Right atrium auricular region (tissue), 2 donors: ENCODE measurements at regions not wholly inside any gene's neighbourhood (a gene's known extent, or its start where the extent isn't known, plus 50 kb on each side); places are given as distances from the start of the nearest gene placed in this dataset.
"Not testable (repeated sequence)": the region's sequence is repeated elsewhere in the genome, so short reads cannot be mapped to it uniquely, and the experiment has no call there.

Experiments used
- DNase-seq: peaks from one replicate; pipeline ENCODE4 v3.0.0-alpha.2; 2019; ENCODE audit warnings: low spot score
- H3K27ac ChIP-seq, 2 donors: fragments of 200-600 bp; sonication (generic); 1 replicate in 1 of 2; 2 replicates in 1 of 2; pipeline ENCODE4 v1.5.1; 2016 to 2019
- H3K27me3 ChIP-seq, 2 donors: fragments of 200-600 bp; sonication (generic); one replicate each; pipeline versions ENCODE4 v1.5.1 to v1.6.0; 2017 to 2019
- H3K36me3 ChIP-seq: fragments of 200-600 bp; sonication (generic); one replicate; pipeline ENCODE4 v1.5.1; 2016
- H3K4me1 ChIP-seq, 2 donors: fragments of 200-600 bp; sonication (generic); one replicate each; pipeline versions ENCODE4 v1.5.1 to v1.6.0; 2017 to 2019
- H3K4me3 ChIP-seq, 2 donors: fragments of 200-600 bp; sonication (generic); 1 replicate in 1 of 2; 2 replicates in 1 of 2; pipeline ENCODE4 v1.5.1; 2017 to 2019; ENCODE audit warnings: mild to moderate bottlenecking in 1 of 2, moderate library complexity in 1 of 2
- H3K9me3 ChIP-seq, 2 donors: fragments of 200-600 bp; sonication (generic); one replicate each; pipeline ENCODE4 v1.5.1; 2019
- CTCF ChIP-seq, 2 donors: fragments of 200-600 bp; sonication (generic); IDR thresholded peaks; one replicate each; pipeline ENCODE4 v1.5.1; 2019; ENCODE audit warnings: antibody characterized with exemption in 2 of 2

GRCh38 chr7:150045596-150045995, 171.8 kb downstream of the ATP6V0E2 start:
- H3K4me3 ChIP-seq, H3K36me3 ChIP-seq, DNase-seq, H3K27me3 ChIP-seq, H3K9me3 ChIP-seq, H3K27ac ChIP-seq: not testable (repeated sequence)
- peak in 1 of 2 donors; percentile 54 for TF ChIP-seq CTCF (IDR thresholded peaks at IDR 0.05)
- H3K4me1 ChIP-seq = peaks cover 0 to 16% of the 10 kb centered on the region in 2 donors

GRCh38 chr7:150046290-150047194, 172.8 kb downstream of the ATP6V0E2 start:
- not testable (repeated sequence) for H3K9me3 ChIP-seq, H3K27ac ChIP-seq, H3K27me3 ChIP-seq, H3K4me3 ChIP-seq, DNase-seq, H3K36me3 ChIP-seq
- H3K4me1 ChIP-seq = peaks cover 0 to 16% of the 10 kb centered on the region in 2 donors

GRCh38 chr7:150047329-150047728, 173.6 kb downstream of the ATP6V0E2 start:
- DNase-seq, H3K9me3 ChIP-seq, H3K27ac ChIP-seq, H3K27me3 ChIP-seq, H3K36me3 ChIP-seq: not testable (repeated sequence)
- Histone ChIP-seq H3K4me3 (peak overlapping the region; percentile 36 to 50), H3K4me1 (peaks cover 0 to 16% of the 10 kb centered on the region in 2 donors)

GRCh38 chr7:150047772-150048171, 174.0 kb downstream of the ATP6V0E2 start:
- DNase-seq, H3K9me3 ChIP-seq, H3K36me3 ChIP-seq, H3K27me3 ChIP-seq, H3K27ac ChIP-seq: not testable (repeated sequence)
- Histone ChIP-seq H3K4me1 (peaks cover 0 to 16% of the 10 kb centered on the region in 2 donors), H3K4me3 (peak overlapping the region; percentile 31 to 50)

- not testable (repeated sequence) for H3K27me3 ChIP-seq, H3K9me3 ChIP-seq, DNase-seq, H3K36me3 ChIP-seq
- Histone ChIP-seq H3K4me3 (peak overlapping the region; percentile 31 to 50), H3K4me1 (peaks cover 0 to 16% of the 10 kb centered on the region in 2 donors), H3K27ac (peak overlapping the region in 1 of 2 donors; percentile 48)
These were observed 174.7 kb downstream of the ATP6V0E2 start for GRCh38 chr7:150048244-150049011.

GRCh38 chr7:150049012-150049655, 175.4 kb downstream of the ATP6V0E2 start:
- H3K36me3 ChIP-seq, H3K9me3 ChIP-seq, DNase-seq, H3K27me3 ChIP-seq: not testable (repeated sequence)
- peak; percentile 25 to 46 for TF ChIP-seq CTCF (IDR thresholded peaks at IDR 0.05)
- peak overlapping the region; percentile 31 to 50 for H3K4me3 ChIP-seq
- H3K27ac ChIP-seq = peak overlapping the region in 1 of 2 donors; percentile 48
- peaks cover 0 to 16% of the 10 kb centered on the region in 2 donors for H3K4me1 ChIP-seq

- H3K27ac ChIP-seq, H3K9me3 ChIP-seq, DNase-seq, H3K27me3 ChIP-seq, H3K4me1 ChIP-seq, H3K36me3 ChIP-seq, H3K4me3 ChIP-seq: not testable (repeated sequence)
These were observed 179.6 kb downstream of the ATP6V0E2 start for GRCh38 chr7:150053396-150053795.

GRCh38 chr7:150054242-150054641, 180.5 kb downstream of the ATP6V0E2 start:
- H3K9me3 ChIP-seq, H3K27me3 ChIP-seq, DNase-seq, H3K4me1 ChIP-seq, H3K36me3 ChIP-seq, H3K27ac ChIP-seq, H3K4me3 ChIP-seq: not testable (repeated sequence)
